ENCODE measurements at regions not wholly inside any gene's neighbourhood (a gene's known extent, or its start where the extent isn't known, plus 50 kb on each side); places are given as distances from the start of the nearest gene placed in this dataset.

DNA sequence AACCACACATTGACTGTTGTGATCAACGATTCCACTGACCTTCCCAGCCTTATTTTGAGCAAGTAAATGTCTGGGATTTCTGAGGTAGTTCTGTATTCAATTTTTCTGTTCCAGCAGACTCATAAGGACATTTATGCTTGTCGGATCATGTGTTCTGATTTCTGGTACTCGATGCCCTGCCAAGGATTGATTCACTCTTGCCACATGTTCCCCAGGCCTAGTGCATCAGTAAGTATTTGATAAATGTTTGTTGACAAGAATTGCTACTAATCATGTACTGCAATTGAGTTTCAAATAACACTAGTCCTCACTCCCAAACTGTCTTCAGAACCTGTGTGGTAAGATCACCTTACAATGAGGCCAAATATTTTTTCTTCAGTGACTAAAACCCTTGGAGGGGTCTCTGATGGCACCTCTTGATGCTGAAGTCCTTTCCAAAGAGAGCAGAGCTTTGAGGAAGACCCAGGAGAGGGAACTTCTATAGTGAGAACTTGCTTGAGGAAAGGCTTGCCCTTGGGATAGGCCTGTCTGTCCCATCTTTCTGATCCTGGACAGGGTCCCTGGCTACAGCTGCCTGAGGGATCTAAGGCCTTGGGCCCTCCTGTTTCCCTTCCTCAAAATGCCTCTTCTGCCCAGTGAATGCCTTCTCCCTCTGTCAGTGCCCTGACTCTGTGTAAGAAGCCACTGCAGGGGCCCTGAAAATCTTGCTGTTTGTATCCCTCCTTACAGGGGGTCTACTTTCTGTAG is 115.8 kb upstream of the FAM78B start:
- TF ChIP-seq, protein P1, sequence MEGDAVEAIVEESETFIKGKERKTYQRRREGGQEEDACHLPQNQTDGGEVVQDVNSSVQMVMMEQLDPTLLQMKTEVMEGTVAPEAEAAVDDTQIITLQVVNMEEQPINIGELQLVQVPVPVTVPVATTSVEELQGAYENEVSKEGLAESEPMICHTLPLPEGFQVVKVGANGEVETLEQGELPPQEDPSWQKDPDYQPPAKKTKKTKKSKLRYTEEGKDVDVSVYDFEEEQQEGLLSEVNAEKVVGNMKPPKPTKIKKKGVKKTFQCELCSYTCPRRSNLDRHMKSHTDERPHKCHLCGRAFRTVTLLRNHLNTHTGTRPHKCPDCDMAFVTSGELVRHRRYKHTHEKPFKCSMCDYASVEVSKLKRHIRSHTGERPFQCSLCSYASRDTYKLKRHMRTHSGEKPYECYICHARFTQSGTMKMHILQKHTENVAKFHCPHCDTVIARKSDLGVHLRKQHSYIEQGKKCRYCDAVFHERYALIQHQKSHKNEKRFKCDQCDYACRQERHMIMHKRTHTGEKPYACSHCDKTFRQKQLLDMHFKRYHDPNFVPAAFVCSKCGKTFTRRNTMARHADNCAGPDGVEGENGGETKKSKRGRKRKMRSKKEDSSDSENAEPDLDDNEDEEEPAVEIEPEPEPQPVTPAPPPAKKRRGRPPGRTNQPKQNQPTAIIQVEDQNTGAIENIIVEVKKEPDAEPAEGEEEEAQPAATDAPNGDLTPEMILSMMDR (IDR thresholded peaks at IDR 0.05) = no peak
- TF ChIP-seq POLR2A (IDR thresholded peaks at IDR 0.05) = no peak

All from Peyer's patch (tissue), 4 donors.